VCaP (cell line): ENCODE measurements at regions not wholly inside any gene's neighbourhood (a gene's known extent, or its start where the extent isn't known, plus 50 kb on each side); places are given as distances from the start of the nearest gene placed in this dataset.
"Not testable (repeated sequence)": the region's sequence is repeated elsewhere in the genome, so short reads cannot be mapped to it uniquely, and the experiment has no call there.

ENCODE experiments used
- H3K27ac ChIP-seq: fragments of 450-650 bp; 2 replicates; pipeline ENCODE4 v1.5.1; 2017
- CTCF ChIP-seq: fragments of 450-650 bp; conservative IDR thresholded peaks from 2 replicates; pipeline ENCODE4 v1.5.1; 2017; ENCODE audit warnings: mild to moderate bottlenecking, moderate library complexity

DNA sequence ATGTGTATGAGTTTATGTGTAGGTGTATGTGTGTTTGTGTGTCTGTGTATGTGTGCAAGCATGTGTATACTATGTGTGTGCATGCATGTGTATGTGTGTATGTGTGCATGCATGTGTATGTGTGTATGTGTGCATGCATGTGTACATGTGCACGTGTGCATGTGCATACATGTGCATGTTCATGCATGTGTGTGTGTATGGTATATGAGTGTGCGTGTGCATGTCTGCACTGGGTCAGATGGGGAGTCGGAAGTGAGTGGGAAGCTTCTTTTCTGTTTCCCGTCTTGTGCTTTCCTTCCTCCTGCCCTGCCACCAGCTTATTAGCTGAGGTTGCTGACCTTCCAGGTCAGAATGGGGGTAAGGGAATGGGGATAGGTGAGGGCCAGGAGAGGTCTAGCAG is 174.7 kb downstream of the MAP2K4 start:
- no peak overlapping the region for H3K27ac ChIP-seq
- TF ChIP-seq CTCF: no peak

DNA sequence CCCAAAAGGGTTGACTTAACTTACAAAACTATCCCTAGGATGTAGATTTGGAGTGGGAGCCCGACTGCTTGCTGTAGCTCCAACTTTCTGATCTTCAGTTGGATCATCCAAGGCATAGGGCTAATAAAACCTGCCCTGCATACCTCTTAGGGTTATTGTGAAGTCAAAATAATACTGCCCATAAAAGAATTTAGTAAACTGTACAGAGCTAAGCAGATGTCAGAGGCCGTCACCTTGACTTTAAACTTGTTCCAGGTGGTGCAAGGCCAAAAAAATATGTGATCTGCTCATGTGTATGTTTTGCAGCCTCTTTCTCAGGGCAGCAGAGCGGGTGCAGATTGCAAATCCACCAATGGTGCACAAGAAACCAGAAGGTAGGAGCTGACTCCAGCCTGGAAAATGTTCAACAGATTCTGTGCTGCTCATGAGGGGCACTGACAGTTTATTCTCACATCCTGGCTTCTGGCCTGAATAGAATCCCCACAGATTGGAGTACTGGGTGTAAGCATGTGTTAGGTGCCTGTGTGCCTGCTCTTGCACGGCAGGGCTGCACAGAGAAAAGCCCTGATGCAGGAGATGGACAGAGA is 180.7 kb downstream of the MAP2K4 start:
- H3K27ac ChIP-seq: no peak overlapping the region
- TF ChIP-seq CTCF: no peak

GRCh38 chr17:12209632-12210191 is 189.0 kb downstream of the MAP2K4 start:
- no peak for TF ChIP-seq CTCF
- H3K27ac ChIP-seq: no peak overlapping the region

- not testable (repeated sequence) for H3K27ac ChIP-seq
Measured at GRCh38 chr17:12220714-12221439, 200.2 kb downstream of the MAP2K4 start.

DNA sequence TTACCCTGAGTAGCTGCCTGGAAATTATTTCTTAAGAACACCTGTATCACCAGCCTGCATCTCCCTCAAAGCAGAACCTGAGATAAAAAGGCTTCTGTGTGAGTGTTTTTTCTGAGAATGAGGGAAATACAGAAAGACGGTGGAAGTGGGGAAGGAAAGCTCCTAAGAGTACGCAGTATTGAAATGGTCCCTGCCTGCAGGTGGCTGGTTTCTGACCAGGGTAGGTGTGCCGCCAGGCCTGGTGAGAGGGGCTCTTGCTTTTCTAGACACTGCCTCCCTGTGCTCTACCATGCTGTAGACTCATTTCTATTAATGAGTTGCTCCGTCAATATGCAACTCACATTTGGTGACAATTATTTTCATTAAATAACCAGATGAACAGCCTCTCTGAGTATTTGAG is 201.7 kb downstream of the MAP2K4 start:
- no peak overlapping the region for H3K27ac ChIP-seq
- TF ChIP-seq CTCF: no peak

DNA sequence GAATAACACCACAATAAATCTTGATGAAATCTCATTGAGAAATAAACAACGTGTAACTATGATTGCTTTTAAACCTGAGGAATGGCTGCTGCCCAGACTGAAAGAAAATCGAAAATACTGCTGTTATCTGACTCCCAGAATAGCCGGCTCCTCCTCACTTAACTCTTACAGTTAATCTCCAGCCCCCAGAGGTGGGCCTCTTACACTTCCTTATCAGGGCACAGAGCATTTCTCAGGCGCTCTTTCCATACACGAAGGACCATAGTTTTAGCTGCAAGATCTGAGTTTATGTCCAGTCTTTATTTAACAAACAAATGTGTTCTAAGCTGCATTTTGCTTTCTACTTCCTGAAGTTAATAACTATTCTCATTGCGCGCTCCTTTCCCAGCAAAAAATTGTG is 206.9 kb downstream of the MAP2K4 start:
- TF ChIP-seq CTCF: no peak
- no peak overlapping the region for H3K27ac ChIP-seq

GRCh38 chr17:12229335-12229734 is 208.7 kb downstream of the MAP2K4 start:
- TF ChIP-seq CTCF: no peak

More at GRCh38 chr17:12229335-12229734, 208.7 kb downstream of the MAP2K4 start:
- H3K27ac ChIP-seq: no peak overlapping the region
